ENCODE measurements at regions not wholly inside any gene's neighbourhood (a gene's known extent, or its start where the extent isn't known, plus 50 kb on each side); places are given as distances from the start of the nearest gene placed in this dataset.
"Not testable (repeated sequence)": the region's sequence is repeated elsewhere in the genome, so short reads cannot be mapped to it uniquely, and the experiment has no call there.

DNA sequence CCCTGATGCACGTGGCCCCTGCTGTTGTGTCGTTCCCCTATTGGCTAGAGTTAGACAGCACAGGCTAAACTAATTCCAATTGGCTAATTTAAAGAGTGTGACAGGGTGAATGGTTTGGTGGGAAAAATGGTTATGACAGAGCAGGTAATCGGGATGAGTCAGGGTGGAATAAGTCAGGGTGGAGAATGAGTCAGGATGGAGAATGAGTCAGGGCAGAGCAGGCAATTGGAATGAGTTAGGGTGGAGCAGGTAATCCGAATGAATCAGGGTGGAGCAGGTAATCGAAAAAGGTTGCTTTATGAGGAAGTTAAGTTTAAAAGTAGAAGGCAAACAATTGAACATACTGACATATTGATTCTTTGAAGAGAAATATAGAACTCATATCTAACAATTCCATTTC lies 89.0 kb upstream of the HGF start:
- H3K27me3 Mint-ChIP-seq; intact Hi-C loops (cut with DNase I, micrococcal nuclease); H3K27ac Mint-ChIP-seq; H3K9me3 Mint-ChIP-seq (ENCODE audit: low read depth); H3K4me1 Mint-ChIP-seq; H3K36me3 Mint-ChIP-seq (ENCODE audit: low read depth); ATAC-seq; DNase-seq; H3K4me3 Mint-ChIP-seq; POLR2A ChIA-PET: not testable (repeated sequence)
- CTCF ChIA-PET, result interaction anchor here (2.2 kb wide), 1 partner anchor 12 kb away, joined by 4 read pairs; no protein-coding TSS in a partner anchor

DNA sequence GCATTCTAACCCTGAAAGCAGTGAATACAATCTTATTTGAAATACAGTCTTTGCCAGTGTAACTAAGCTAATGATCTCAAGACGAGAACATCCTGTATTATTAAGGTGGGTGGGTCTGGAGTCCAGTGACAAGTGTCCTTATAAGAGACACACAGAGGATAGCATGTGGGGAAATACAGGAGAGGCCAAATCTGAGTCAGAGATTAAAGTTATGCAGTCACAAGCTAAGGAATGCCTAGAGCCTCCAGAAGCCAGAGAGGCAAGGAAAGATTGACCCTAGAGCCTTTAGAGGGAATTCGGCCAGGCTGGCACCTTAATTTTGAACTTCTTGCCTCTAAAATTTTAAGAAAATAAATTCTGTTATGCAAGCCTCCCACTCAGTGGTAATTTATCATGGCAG lies 87.5 kb upstream of the HGF start:
- no peak overlapping the region for H3K4me3 Mint-ChIP-seq
- H3K27ac Mint-ChIP-seq, result no peak overlapping the region
- ChIA-PET POLR2A (no interaction called here), CTCF (interaction anchor here (2.2 kb wide), 1 partner anchor 10 kb away, joined by 4 read pairs; no protein-coding TSS in a partner anchor)
- DNase-seq (no peak), ATAC-seq (no peak)
- H3K4me1 Mint-ChIP-seq, result no peaks in the 10 kb centered on the region
- intact Hi-C loops (cut with DNase I, micrococcal nuclease), result no loop called here
- peaks cover 5% of the 10 kb centered on the region for H3K9me3 Mint-ChIP-seq (ENCODE audit: low read depth)
- H3K36me3 Mint-ChIP-seq (ENCODE audit: low read depth), result no peaks in the 10 kb centered on the region
- no peaks in the 10 kb centered on the region for H3K27me3 Mint-ChIP-seq

DNA sequence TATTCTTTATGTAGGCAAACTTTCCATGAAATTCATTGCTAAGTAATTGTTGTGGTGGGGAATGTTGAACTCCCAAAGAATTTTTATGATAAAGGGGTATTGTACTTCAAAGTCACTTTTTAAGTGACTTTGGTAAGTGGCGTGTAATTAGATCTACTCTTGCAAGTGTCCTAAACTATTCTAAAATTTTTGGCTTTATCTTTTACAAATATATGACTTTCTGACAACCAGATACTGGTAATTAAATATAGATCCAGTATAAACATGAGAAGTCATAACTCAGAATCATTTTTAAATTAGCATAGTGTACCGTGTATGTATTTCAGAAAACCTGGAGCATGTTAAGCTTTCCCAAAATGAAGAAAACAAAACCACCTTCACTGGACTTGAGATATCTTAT lies 84.7 kb upstream of the HGF start:
- H3K36me3 Mint-ChIP-seq (ENCODE audit: low read depth), result no peaks in the 10 kb centered on the region
- H3K9me3 Mint-ChIP-seq (ENCODE audit: low read depth), result peaks cover 2% of the 10 kb centered on the region
- H3K4me1 Mint-ChIP-seq, result no peaks in the 10 kb centered on the region
- H3K27me3 Mint-ChIP-seq, result no peaks in the 10 kb centered on the region
- H3K4me3 Mint-ChIP-seq, result no peak overlapping the region
- CTCF ChIA-PET, result interaction anchor here (0.8 kb wide), 1 partner anchor 76 kb away, joined by 3 read pairs; no protein-coding TSS in a partner anchor
- intact Hi-C loops (cut with DNase I, micrococcal nuclease), result no loop called here
- DNase-seq (no peak), ATAC-seq (no peak)
- POLR2A ChIA-PET, result no interaction called here
- no peak overlapping the region for H3K27ac Mint-ChIP-seq

DNA sequence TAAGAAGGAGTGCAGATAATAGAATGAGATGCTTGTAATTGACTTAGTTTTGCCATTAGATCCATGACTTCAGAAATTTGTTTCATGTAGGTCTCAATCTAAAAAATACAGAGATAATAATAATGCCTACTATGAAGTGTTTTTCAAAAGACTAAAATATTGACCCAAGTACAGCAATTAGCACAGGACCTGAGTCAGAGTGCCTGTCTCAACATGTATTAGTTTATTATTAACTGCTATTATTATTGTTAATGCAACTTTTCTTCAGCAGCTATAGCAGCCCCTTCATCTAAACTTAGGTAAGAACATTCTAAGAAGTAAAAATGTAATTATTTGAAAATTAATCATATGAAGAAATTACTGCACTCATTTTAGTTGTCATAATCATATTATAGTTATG lies 82.9 kb upstream of the HGF start:
- H3K27me3 Mint-ChIP-seq, result no peaks in the 10 kb centered on the region
- CTCF ChIA-PET, result no interaction called here

DNA sequence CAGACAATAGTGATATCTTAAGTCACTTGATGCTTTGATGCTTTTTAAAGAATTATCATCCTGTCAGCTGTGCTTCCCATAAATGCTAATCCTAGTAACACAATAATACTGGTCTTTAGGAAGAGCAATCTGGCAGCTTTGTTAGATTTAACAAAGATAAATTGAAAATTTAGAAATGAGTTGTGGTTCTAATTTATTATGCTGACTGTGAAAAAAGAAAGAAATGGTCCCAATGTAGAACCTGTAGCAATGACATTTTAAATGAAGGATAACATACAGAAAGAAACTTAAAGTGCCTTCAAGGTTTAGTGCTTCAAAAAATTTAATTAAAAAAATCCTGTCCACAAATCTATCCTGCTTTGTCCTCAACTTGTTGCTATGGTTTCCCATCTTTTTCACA lies 81.6 kb upstream of the HGF start:
- H3K4me1 Mint-ChIP-seq, result peaks cover 3% of the 10 kb centered on the region
- CTCF ChIA-PET, result no interaction called here
- ATAC-seq (no peak), DNase-seq (no peak)
- POLR2A ChIA-PET, result no interaction called here
- no peaks in the 10 kb centered on the region for H3K27me3 Mint-ChIP-seq
- no peak overlapping the region for H3K4me3 Mint-ChIP-seq
- no peaks in the 10 kb centered on the region for H3K36me3 Mint-ChIP-seq (ENCODE audit: low read depth)
- intact Hi-C loops (cut with DNase I, micrococcal nuclease), result no loop called here
- H3K9me3 Mint-ChIP-seq (ENCODE audit: low read depth), result peaks cover 8% of the 10 kb centered on the region
- H3K27ac Mint-ChIP-seq, result no peak overlapping the region

More for the DNA sequence above, 82.9 kb upstream of the HGF start:
- Mint-ChIP-seq H3K4me3 (no peak overlapping the region), H3K4me1 (no peaks in the 10 kb centered on the region), H3K9me3 (ENCODE audit: low read depth) (peaks cover 7% of the 10 kb centered on the region), H3K36me3 (ENCODE audit: low read depth) (no peaks in the 10 kb centered on the region), H3K27ac (no peak overlapping the region)
- DNase-seq (no peak), ATAC-seq (no peak)
- POLR2A ChIA-PET, result no interaction called here
- intact Hi-C loops (cut with DNase I, micrococcal nuclease), result no loop called here

DNA sequence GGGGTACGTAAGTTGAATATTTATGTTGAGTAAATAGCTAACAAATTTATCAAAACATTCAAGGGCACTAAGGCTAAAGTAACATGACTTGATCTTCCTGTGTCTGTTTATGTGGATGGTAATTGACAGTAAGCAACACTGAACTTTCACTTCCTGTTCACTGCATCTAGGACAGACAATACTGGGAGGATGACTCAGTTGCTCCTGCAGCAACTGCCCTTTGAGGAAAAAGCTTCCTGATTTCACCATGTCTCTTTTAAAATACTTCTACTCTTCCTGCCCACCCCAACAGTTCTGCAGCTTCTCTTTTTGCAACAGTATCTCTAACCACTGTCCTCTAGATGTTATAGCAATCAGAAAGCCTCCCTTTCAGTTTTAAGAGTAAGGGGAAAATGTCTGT lies 76.6 kb upstream of the HGF start:
- POLR2A ChIA-PET, result no interaction called here
- DNase-seq (no peak), ATAC-seq (no peak)
- Mint-ChIP-seq H3K27me3 (no peaks in the 10 kb centered on the region), H3K27ac (no peak overlapping the region), H3K4me3 (no peak overlapping the region), H3K36me3 (ENCODE audit: low read depth) (no peaks in the 10 kb centered on the region), H3K4me1 (peaks cover 4% of the 10 kb centered on the region), H3K9me3 (ENCODE audit: low read depth) (peaks cover 8% of the 10 kb centered on the region)
- CTCF ChIA-PET, result no interaction called here
- intact Hi-C loops (cut with DNase I, micrococcal nuclease), result no loop called here

DNA sequence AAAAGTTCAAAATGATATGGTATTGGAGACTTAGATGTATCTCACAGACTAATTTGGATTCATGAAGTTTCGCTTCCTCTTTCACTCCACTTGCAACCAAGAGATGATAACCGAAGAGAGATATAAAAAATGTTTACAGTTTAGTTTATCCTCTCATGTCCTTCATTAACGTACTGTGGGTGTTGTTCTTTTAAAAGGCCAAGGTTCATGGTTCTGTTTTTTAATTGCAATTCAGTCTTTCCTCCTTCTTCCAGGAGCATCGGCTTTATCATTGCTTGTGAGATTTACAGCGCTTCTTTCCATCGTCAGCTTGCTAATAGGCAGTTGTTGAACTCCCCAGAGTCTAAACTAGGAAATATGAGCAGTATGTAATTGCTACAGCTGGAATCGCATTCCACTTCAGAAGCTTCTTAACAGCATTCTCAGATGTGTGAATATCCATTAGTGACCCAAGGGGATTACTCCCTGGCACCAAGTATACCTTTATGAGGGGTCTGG lies 75.9 kb upstream of the HGF start:
- ATAC-seq, result no peak
- Mint-ChIP-seq H3K4me3 (no peak overlapping the region), H3K9me3 (ENCODE audit: low read depth) (peaks cover 8% of the 10 kb centered on the region), H3K4me1 (peaks cover 4% of the 10 kb centered on the region), H3K36me3 (ENCODE audit: low read depth) (no peaks in the 10 kb centered on the region), H3K27ac (no peak overlapping the region), H3K27me3 (no peaks in the 10 kb centered on the region)
- POLR2A ChIA-PET, result no interaction called here
- intact Hi-C loops (cut with DNase I, micrococcal nuclease), result no loop called here
- CTCF ChIA-PET, result no interaction called here
- no peak for DNase-seq

DNA sequence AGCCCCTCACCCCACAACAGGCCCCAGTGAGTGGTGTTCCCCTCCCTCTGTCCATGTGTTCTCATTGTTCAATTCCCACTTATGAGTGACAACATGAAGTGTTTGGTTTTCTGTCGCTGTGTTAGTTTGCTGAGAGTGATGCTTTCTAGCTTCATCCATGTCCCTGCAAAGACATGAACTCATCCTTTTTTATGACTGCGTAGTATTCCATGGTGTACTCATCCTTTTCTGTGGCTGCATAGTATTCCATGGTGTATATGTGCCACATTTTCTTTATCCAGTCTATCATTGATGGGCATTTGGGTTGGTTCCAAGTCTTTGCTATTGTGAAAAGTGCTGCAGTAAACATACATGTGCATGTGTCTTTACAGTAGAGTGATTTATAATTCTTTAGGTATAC lies 73.8 kb upstream of the HGF start:
- H3K27me3 Mint-ChIP-seq; H3K4me3 Mint-ChIP-seq; intact Hi-C loops (cut with DNase I, micrococcal nuclease); H3K9me3 Mint-ChIP-seq (ENCODE audit: low read depth); CTCF ChIA-PET; DNase-seq; H3K36me3 Mint-ChIP-seq (ENCODE audit: low read depth); ATAC-seq; H3K4me1 Mint-ChIP-seq; POLR2A ChIA-PET; H3K27ac Mint-ChIP-seq: not testable (repeated sequence)

DNA sequence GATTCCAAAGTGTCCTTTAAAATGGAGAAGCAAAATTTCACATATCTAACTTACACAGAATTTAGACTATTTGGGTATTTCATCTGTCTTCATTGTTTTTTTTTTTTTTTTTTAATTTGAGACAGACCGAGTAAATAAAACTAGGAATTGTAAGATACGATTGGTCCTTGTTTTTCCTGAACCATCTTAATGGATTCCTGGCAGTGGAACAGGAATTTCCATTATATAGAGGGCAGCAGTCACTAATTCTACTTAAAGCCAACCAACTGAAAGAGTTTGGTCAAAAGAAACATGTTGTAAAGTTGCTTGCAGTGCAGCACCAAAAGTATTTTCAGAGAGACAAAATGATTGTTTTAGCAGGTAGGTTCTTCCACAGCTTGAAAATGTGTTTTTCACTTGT lies 72.5 kb upstream of the HGF start:
- no peak overlapping the region for H3K27ac Mint-ChIP-seq
- H3K27me3 Mint-ChIP-seq, result no peaks in the 10 kb centered on the region
- no peak overlapping the region for H3K4me3 Mint-ChIP-seq
- POLR2A ChIA-PET, result no interaction called here
- DNase-seq, result no peak
- H3K36me3 Mint-ChIP-seq (ENCODE audit: low read depth), result no peaks in the 10 kb centered on the region
- peaks cover 4% of the 10 kb centered on the region for H3K4me1 Mint-ChIP-seq
- H3K9me3 Mint-ChIP-seq (ENCODE audit: low read depth), result peaks cover 2% of the 10 kb centered on the region
- ATAC-seq, result no peak
- intact Hi-C loops (cut with DNase I, micrococcal nuclease), result no loop called here
- CTCF ChIA-PET, result no interaction called here

DNA sequence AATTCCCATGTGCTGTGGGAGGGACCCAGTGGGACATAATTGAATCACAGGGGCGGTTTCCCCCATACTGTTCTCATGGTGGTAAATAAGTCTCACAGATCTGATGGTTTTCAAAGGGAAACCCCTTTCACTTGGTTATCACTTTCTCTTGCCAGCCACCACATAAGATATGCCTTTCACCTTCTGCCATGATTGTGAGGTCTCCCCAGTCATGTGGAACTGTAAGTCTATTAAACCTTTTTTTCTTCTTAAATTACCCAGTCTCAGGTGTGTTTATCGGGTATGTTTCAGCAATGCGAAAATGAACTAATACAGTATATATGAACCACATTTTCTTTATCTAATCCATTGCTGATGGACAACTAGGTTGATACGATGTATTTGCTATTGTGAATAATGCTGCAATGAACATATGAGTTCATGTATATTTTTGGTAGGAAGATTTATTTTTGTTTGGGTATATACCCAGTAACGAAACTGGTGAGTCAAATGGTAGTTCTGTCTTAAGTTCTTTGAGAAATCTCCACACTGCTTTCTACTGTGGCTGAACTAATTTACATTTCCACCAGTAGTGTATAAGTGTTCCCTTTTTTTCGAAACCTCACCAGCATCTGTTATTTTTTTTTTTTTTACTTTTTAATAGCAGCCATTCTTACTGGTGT lies 70.0 kb upstream of the HGF start:
- ATAC-seq (no peak), DNase-seq (no peak)
- Mint-ChIP-seq H3K27me3 (no peaks in the 10 kb centered on the region), H3K4me1 (no peaks in the 10 kb centered on the region), H3K9me3 (ENCODE audit: low read depth) (no peaks in the 10 kb centered on the region), H3K36me3 (ENCODE audit: low read depth) (no peaks in the 10 kb centered on the region), H3K27ac (no peak overlapping the region), H3K4me3 (no peak overlapping the region)
- ChIA-PET CTCF (interaction anchor here (0.6 to 1.2 kb wide), 2 partner anchors 9 to 59 kb away, joined by 3 read pairs; no protein-coding TSS in a partner anchor), POLR2A (no interaction called here)
- intact Hi-C loops (cut with DNase I, micrococcal nuclease), result no loop called here

DNA sequence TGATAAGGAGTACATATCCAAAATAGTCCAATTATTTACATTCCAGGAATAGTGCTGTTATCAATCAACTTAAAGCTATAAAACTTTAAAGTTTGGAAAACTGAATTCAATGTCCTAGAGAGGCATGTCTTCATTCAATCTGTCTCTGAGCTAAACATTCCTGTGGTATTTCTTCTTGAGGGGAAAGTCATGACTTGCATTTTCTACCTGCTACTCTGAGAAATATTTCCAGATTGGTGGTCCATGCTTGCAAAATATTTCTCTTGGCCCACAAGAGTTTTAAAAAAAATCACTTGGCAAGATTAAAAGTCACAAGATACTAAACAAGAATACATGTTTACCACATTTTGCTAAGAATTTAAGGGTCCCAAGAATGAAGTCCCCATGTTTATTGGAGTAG lies 63.6 kb upstream of the HGF start:
- H3K9me3 Mint-ChIP-seq (ENCODE audit: low read depth), result peaks cover 20% of the 10 kb centered on the region
- ATAC-seq (no peak), DNase-seq (no peak)
- no peaks in the 10 kb centered on the region for H3K4me1 Mint-ChIP-seq
- no peaks in the 10 kb centered on the region for H3K27me3 Mint-ChIP-seq
- no peak overlapping the region for H3K27ac Mint-ChIP-seq
- intact Hi-C loops (cut with DNase I, micrococcal nuclease), result no loop called here
- CTCF ChIA-PET, result no interaction called here
- POLR2A ChIA-PET, result no interaction called here
- H3K36me3 Mint-ChIP-seq (ENCODE audit: low read depth), result no peaks in the 10 kb centered on the region
- H3K4me3 Mint-ChIP-seq, result no peak overlapping the region

DNA sequence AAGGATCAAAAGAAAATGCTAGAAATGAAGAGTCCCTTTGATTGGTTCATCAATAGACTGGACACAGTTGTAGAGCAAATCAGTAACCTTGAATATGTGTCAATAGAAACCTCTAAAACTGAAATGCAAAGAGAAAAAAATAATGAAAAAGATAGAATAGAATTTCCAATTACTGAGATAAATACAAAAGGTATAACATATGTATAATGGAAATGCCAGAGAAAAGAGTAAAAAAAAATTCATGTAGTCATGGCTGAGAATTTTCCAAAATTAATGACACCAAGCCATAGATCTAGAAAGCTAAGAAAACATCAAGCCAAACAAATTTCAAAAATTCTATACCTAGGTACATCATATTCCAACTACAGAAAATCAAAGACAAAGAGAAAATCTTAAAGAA lies 62.0 kb upstream of the HGF start:
- H3K27ac Mint-ChIP-seq, result no peak overlapping the region
- H3K36me3 Mint-ChIP-seq (ENCODE audit: low read depth), result no peaks in the 10 kb centered on the region
- POLR2A ChIA-PET, result no interaction called here
- no peak overlapping the region for H3K4me3 Mint-ChIP-seq
- peaks cover 25% of the 10 kb centered on the region for H3K9me3 Mint-ChIP-seq (ENCODE audit: low read depth)
- CTCF ChIA-PET, result interaction anchor here (0.6 to 0.8 kb wide), 2 partner anchors 11 to 1362 kb away, joined by 3 read pairs; no protein-coding TSS in a partner anchor
- intact Hi-C loops (cut with DNase I, micrococcal nuclease), result no loop called here
- DNase-seq, result no peak
- H3K27me3 Mint-ChIP-seq, result no peaks in the 10 kb centered on the region
- H3K4me1 Mint-ChIP-seq, result no peaks in the 10 kb centered on the region
- ATAC-seq, result no peak

All from activated CD4-positive, alpha-beta T cell treated with anti-CD3 and anti-CD28 coated beads for 36 hours (primary cell).